ENCODE measurements at regions not wholly inside any gene's neighbourhood (a gene's known extent, or its start where the extent isn't known, plus 50 kb on each side); places are given as distances from the start of the nearest gene placed in this dataset.

DNA sequence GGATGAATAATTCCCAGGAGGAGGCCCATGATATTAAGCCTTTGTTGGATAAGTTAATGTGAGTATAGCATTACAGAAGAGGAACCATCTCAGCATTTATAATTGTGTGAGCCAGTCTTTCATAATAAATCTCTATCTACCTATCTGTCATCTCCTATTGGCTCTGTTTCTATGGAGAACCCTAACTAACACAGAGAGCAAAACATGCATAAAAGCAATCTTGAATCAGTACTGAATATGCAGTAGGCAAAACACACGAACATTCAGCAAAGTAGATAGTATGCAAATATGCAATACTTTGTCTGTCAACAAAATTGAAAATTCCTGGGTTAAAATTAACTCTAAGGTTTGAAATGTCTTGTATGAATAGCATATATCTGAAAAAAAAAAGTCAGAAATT is 966.3 kb downstream of the DIAPH3 start:
- H2AFZ ChIP-seq (ENCODE audit: low read length) = no peak overlapping the region
- no peaks in the 10 kb centered on the region for H3K9me2 ChIP-seq (replicated peaks; ENCODE audit: low read depth, low read length)
- H3K4me2 ChIP-seq (ENCODE audit: low read depth, low read length, poor library complexity, severe bottlenecking) = no peak overlapping the region
- no peaks in the 10 kb centered on the region for H3K36me3 ChIP-seq (ENCODE audit: insufficient read depth, low read length)
- H3K4me3 ChIP-seq (ENCODE audit: low read length, poor library complexity, severe bottlenecking) = no peak overlapping the region
- H3K79me2 ChIP-seq (ENCODE audit: insufficient read depth, low read length) = no peaks in the 10 kb centered on the region
- no peaks in the 10 kb centered on the region for H3K27me3 ChIP-seq (ENCODE audit: insufficient read depth, low read length, poor library complexity, severe bottlenecking)
- H3K9ac ChIP-seq (ENCODE audit: low read depth, low read length, poor library complexity, severe bottlenecking) = no peak overlapping the region
- H3K9me3 ChIP-seq (ENCODE audit: insufficient read depth, low read depth, low read length) = no peaks in the 10 kb centered on the region
- TF ChIP-seq EZH2phosphoT487 (IDR thresholded peaks at IDR 0.05; ENCODE audit: borderline replicate concordance) = no peak
- TF ChIP-seq, protein P1, sequence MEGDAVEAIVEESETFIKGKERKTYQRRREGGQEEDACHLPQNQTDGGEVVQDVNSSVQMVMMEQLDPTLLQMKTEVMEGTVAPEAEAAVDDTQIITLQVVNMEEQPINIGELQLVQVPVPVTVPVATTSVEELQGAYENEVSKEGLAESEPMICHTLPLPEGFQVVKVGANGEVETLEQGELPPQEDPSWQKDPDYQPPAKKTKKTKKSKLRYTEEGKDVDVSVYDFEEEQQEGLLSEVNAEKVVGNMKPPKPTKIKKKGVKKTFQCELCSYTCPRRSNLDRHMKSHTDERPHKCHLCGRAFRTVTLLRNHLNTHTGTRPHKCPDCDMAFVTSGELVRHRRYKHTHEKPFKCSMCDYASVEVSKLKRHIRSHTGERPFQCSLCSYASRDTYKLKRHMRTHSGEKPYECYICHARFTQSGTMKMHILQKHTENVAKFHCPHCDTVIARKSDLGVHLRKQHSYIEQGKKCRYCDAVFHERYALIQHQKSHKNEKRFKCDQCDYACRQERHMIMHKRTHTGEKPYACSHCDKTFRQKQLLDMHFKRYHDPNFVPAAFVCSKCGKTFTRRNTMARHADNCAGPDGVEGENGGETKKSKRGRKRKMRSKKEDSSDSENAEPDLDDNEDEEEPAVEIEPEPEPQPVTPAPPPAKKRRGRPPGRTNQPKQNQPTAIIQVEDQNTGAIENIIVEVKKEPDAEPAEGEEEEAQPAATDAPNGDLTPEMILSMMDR (conservative IDR thresholded peaks at IDR 0.05; ENCODE audit: low read length) = no peak
- H4K20me1 ChIP-seq (ENCODE audit: insufficient read depth, low read length, poor library complexity, severe bottlenecking) = no peaks in the 10 kb centered on the region
- H3K4me1 ChIP-seq (ENCODE audit: insufficient read depth, low read length, poor library complexity, severe bottlenecking) = no peaks in the 10 kb centered on the region
- H3F3A ChIP-seq (ENCODE audit: low read depth) = no peaks in the 10 kb centered on the region

DNA sequence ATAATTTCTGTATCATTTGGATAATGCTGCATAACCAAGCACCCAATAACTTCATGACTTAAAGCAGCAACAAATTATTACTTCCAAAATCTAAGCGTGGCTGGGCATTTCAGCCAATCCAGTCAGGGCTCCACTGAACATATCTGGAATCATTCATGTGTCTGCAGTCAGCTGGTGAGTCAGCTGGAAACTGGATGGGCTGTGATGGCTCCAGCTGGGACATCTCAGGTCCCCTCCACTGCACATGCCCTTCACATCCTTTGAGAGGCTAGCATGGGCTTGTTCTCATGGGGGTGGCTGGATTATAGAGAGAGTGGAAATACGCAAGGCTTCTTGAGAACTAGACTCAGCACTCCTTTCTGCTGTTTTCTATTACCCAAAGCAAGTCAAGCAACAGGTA is 961.9 kb downstream of the DIAPH3 start:
- no peak for TF ChIP-seq EZH2phosphoT487 (IDR thresholded peaks at IDR 0.05; ENCODE audit: borderline replicate concordance)
- TF ChIP-seq, protein P1 (conservative IDR thresholded peaks at IDR 0.05; ENCODE audit: low read length) = no peak
- Histone ChIP-seq H3K4me3 (ENCODE audit: low read length, poor library complexity, severe bottlenecking) (no peak overlapping the region), H3K4me2 (ENCODE audit: low read depth, low read length, poor library complexity, severe bottlenecking) (no peak overlapping the region), H2AFZ (ENCODE audit: low read length) (no peak overlapping the region), H3K4me1 (ENCODE audit: insufficient read depth, low read length, poor library complexity, severe bottlenecking) (no peaks in the 10 kb centered on the region), H3K9me3 (ENCODE audit: insufficient read depth, low read depth, low read length) (no peaks in the 10 kb centered on the region), H3F3A (ENCODE audit: low read depth) (no peaks in the 10 kb centered on the region), H3K79me2 (ENCODE audit: insufficient read depth, low read length) (no peaks in the 10 kb centered on the region), H4K20me1 (ENCODE audit: insufficient read depth, low read length, poor library complexity, severe bottlenecking) (no peaks in the 10 kb centered on the region), H3K9me2 (replicated peaks; ENCODE audit: low read depth, low read length) (no peaks in the 10 kb centered on the region), H3K27me3 (ENCODE audit: insufficient read depth, low read length, poor library complexity, severe bottlenecking) (no peaks in the 10 kb centered on the region), H3K9ac (ENCODE audit: low read depth, low read length, poor library complexity, severe bottlenecking) (no peak overlapping the region), H3K36me3 (ENCODE audit: insufficient read depth, low read length) (no peaks in the 10 kb centered on the region)

DNA sequence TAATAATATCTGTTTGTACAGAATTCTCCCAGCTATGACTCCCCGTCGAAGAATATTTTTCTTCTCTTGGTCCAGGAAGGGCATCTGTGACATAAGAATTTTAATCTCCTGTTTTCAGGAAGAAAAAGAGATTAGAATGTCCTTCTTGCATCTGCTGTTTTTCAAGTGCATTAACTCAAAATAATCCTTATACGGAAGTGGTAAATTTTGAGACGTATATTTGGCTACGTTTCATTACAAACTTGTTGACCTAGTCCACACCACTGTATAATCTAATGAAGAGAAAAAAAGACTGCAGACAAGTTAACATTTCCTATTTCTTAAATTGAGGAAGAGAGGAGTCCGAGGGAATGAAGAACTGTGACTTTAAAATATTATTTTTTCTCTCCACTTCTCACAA is 959.9 kb downstream of the DIAPH3 start:
- H2AFZ ChIP-seq (ENCODE audit: low read length) = no peak overlapping the region
- H3K27me3 ChIP-seq (ENCODE audit: insufficient read depth, low read length, poor library complexity, severe bottlenecking) = no peaks in the 10 kb centered on the region
- no peaks in the 10 kb centered on the region for H3K79me2 ChIP-seq (ENCODE audit: insufficient read depth, low read length)
- no peak overlapping the region for H3K4me2 ChIP-seq (ENCODE audit: low read depth, low read length, poor library complexity, severe bottlenecking)
- no peak overlapping the region for H3K9ac ChIP-seq (ENCODE audit: low read depth, low read length, poor library complexity, severe bottlenecking)
- no peak overlapping the region for H3K4me3 ChIP-seq (ENCODE audit: low read length, poor library complexity, severe bottlenecking)
- no peaks in the 10 kb centered on the region for H3K4me1 ChIP-seq (ENCODE audit: insufficient read depth, low read length, poor library complexity, severe bottlenecking)
- TF ChIP-seq EZH2phosphoT487 (IDR thresholded peaks at IDR 0.05; ENCODE audit: borderline replicate concordance) = no peak
- TF ChIP-seq, protein P1 (conservative IDR thresholded peaks at IDR 0.05; ENCODE audit: low read length) = no peak
- H3K9me3 ChIP-seq (ENCODE audit: insufficient read depth, low read depth, low read length) = no peaks in the 10 kb centered on the region
- no peaks in the 10 kb centered on the region for H3K36me3 ChIP-seq (ENCODE audit: insufficient read depth, low read length)
- H3K9me2 ChIP-seq (replicated peaks; ENCODE audit: low read depth, low read length) = no peaks in the 10 kb centered on the region
- H3F3A ChIP-seq (ENCODE audit: low read depth) = no peaks in the 10 kb centered on the region
- H4K20me1 ChIP-seq (ENCODE audit: insufficient read depth, low read length, poor library complexity, severe bottlenecking) = no peaks in the 10 kb centered on the region
